ENCODE measurements at regions not wholly inside any gene's neighbourhood (a gene's known extent, or its start where the extent isn't known, plus 50 kb on each side); places are given as distances from the start of the nearest gene placed in this dataset.
"Not testable (repeated sequence)": the region's sequence is repeated elsewhere in the genome, so short reads cannot be mapped to it uniquely, and the experiment has no call there.

DNA sequence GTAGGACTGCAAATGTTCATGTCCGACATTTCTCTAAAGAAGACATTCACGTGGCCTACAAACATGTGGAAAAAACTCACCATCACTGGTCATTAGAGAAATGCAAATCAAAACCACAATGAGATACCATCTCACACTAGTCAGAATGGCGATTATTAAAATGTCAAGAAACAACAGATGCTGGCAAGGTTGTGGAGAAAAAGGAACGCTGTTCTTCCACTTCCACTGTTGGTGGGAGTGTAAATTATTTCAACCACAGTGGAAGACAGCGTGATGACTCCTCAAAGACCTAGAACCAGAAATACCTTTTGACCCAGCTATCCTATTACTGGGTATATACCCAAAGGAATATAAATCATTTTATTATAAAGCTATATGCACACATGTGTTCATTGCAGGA lies 253.9 kb upstream of the UBASH3B start:
- not testable (repeated sequence) for TF ChIP-seq CTCF (IDR thresholded peaks at IDR 0.05; ENCODE audit: low read depth, low read length); POLR2A (IDR thresholded peaks at IDR 0.05; ENCODE audit: extremely low read depth, insufficient read length); MAX (IDR thresholded peaks at IDR 0.05; ENCODE audit: low read depth, low read length); MYC (IDR thresholded peaks at IDR 0.05; ENCODE audit: low read depth, low read length)
